Activated CD8-positive, alpha-beta memory T cell treated with anti-CD3 and anti-CD28 coated beads for 1 hour (primary cell): ENCODE measurements at regions not wholly inside any gene's neighbourhood (a gene's known extent, or its start where the extent isn't known, plus 50 kb on each side); places are given as distances from the start of the nearest gene placed in this dataset.

Experiments
- DNase-seq, 2 donors: peaks; one replicate each; pipeline ENCODE4 v3.0.0-alpha.2; 2020; ENCODE audit warnings: low read depth in 1 of 2; ENCODE audit errors: extremely low read depth in 1 of 2

DNA sequence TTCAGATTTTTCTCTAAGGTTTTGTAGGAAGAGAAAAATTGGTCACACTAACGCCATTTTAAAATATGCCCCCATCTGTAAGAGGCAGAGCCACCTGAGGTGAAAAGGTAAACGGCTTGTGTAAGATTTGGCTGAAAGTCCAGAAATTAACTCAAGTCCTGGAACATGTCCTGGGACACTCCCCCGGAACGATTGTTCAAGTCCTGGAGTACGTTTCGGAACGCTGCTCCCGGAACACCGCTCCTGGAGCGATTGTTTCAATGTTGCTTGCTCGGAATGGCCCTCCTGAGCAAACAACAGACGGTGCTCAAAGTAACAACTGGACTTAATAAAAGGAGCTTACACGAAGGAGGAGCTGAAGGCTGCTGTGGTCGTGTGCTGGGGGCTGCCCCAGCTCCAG is 796.5 kb upstream of the SLIT2 start:
- no peak for DNase-seq

DNA sequence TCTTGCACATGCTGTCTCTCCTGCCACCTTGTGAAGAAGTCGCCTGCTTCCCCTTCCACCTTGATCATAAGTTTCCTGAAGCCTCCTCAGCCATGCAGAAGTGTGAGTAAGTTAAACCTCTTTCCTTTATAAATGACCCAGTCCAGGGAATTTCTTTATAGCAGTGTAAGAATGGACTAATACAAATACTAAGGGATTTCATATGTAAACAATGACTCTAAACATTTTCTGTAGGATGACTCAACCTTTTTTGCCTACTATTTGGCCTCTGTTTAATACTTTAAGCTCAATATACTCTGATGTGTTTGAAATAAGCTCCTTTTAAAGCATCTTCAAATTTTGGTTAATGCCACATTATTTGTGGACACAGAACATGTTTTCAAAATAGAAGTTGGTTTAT is 813.5 kb upstream of the SLIT2 start:
- DNase-seq = no peak

DNA sequence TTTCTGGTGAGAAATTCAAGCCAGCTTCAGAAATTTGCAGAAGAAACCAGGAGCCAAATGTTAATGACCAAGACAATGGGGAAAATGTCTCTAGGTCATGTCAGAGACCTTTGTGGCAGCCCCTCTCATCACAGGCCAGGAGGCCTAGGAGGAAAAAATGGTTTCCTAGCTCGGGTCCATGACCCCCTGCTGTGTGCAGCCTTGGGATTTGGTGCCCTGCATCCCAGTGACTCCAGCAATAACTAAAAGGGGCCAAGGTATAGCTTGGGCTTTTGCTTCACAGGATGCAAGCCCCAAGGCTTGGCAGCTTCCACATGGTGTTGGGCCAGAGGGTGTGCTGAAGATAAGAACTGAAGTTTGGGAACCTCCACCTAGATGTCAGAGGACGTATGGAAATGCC is 814.7 kb upstream of the SLIT2 start:
- DNase-seq = no peak

DNA sequence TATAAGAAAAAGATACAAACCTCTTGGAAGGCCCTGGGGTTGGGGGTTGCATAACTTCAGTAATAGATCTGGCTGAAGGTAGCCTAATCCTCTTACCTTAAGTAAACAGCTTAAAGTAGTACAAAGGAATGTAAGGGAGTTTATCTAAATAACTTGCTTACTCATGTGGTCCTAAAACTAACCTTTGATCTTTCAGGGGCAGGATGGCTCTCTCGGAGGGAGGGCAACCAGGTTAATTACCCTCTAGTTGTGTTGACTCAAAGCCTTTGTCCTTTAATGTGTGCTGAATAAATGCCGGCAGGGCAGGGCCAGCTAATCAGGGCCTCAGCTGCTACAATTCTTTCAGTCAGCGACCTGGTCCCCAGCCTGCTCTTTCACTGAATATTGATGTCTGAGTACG is 822.0 kb upstream of the SLIT2 start:
- DNase-seq = no peak

GRCh38 chr4:19425146-19425545 is 826.6 kb upstream of the SLIT2 start:
- no peak for DNase-seq

GRCh38 chr4:19417256-19417655 is 834.4 kb upstream of the SLIT2 start:
- no peak for DNase-seq

DNA sequence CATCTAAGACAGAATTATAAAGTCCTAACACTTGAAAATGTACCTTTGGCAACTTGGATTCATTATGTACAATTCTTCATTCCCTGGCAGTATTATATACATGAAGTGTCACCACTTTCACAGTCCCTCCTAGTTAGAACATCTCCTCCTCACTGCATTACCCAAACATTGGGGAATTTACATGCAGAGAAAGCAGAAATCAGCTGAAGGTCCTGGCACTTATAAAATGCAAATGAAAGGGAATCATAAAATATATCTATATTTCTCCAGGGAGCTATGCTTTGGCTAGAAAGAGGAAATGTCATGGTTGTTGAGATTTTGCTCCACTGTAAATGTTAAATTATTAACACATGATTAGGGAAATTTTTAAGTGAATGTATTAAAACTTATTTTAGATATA is 835.6 kb upstream of the SLIT2 start:
- DNase-seq = no peak

DNA sequence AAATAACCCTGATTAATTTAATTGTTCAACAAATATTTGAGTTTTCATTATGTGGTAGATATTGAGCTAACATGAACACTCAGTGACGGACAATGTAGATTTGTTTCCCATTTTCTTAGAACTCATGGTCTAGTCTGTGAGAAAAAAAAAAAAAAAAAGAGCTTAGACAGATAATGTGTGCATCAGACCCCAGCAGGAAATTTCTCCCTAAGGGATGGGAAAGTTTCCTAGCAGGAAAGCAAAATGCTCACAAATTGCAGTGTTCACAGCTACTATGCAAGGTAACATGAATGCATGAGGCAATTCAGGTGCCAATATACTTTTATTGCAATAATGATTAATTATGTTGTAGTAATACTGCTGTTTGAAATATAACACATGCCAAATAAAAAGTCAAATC is 843.2 kb upstream of the SLIT2 start:
- no peak for DNase-seq

DNA sequence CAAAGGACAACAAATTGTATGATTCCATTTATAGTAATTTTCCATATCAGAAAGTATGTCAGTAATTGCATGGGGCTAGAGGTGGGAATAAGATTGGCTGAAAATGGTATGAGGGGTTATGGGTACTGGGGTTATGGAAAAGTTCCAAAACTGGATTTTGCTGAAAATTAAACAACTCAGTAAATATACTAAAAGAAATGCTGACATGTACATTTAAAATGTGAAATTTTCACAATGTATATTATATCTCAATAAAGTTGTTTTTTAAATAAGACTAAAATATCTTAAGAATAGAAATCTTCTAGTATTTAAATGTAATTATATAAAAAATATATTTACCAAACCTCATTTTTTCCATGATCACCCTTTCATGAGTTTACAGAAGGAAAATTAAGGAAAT is 844.9 kb upstream of the SLIT2 start:
- no peak for DNase-seq

DNA sequence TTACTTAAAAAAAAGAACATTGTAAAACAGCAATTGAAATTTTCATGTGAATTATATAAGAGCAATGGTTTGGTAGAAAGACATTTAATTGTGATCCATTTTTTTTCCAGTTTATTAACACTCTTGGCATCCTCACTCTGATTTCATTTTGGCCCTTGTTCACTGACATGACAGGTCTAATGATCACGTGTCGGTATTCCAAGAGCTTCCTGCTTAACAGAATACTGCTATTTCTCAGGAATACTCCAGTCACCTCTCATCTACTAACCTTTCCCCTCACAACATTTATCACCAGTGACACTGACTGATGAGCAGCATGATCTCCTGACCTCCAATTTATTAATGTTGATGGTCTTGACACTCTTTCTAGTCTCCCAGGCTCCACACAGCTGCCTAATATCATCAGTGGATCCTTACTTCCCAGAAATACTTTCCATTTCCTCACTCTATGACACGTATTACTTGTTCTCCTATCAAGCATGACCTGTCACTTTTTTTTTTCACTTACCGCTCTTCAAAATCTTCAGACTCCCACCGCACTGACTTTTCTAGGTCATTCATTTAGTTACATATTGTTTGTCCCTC is 847.8 kb upstream of the SLIT2 start:
- no peak for DNase-seq

DNA sequence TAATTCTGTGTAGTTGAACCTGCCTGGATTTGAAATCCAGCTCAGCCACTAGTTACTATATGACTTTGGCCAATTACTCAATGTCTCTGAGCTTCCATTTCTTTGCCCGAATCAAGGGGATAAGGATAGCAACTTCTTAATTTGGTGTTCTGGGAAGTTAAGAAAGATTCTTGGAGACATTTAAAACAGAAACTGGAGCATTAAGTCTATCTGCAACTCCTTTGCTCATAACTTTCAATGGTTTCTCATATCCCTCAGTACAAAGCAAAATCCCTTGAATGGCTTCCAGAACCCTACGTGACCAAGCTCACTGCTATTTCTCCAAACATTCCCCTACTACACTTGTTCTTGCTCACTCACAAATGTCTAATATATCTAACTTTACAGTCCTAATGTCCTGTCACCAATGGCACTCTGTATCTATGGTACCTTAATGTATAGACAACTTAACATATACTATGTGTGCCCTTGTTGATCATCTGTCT is 849.1 kb upstream of the SLIT2 start:
- no peak for DNase-seq

DNA sequence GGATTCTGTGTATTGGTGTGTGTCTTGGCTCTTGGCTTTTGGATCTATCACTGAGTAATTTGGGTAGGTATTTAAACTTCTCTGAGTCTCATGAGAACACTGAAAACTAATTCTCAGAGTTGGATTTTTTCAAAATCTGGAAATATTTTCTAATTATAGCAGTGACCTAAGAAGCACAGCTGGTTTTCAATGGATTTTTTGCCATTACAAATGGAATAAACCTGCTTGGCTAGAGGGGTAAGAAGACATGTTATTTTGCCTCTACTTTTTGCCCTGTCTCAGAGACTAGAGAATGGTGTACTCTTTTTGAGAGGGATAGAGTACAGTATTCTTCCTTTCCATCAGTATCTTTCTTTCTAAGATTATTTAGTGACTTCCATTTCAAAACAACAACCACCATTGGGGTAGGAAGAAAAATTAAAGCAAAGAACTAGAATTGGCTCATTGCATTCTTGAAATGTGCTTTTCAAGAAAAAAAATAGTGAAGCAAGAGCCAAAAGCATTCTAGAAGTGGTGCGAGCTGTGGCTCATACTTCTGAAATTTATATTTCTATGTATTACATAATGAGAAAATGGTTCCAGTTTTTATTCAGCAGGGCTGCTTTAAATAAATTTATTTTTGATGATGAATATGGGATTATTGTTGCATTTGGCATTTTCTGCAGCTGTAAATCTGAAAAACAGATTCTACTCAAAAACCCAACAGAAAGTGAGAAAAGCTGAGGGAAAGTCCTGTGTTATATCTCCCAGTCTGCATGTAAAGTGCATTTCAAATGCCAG is 850.2 kb upstream of the SLIT2 start:
- no peak for DNase-seq

DNA sequence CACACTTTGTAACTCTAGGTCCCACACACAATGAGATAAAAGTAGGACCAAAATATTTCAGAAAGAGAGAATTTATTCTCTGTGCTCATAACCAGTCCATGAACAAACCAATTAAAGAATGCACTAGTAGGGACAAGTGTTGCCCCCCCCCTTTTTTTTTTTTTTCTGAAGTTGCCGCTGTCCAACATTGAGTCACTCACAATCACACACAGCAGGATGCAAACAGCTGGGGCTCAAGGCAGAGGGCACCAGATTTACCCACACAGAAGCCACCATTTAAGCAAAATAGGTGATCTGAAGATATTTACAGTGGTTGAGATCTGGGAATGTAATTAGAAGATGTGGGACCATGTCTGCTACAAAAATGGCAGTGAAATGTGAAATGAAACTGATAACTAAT is 850.9 kb upstream of the SLIT2 start:
- DNase-seq = no peak

GRCh38 chr4:19399001-19399400 is 852.7 kb upstream of the SLIT2 start:
- DNase-seq = no peak

- no peak for DNase-seq
These were observed 864.9 kb upstream of the SLIT2 start for GRCh38 chr4:19386786-19387185.

- no peak for DNase-seq
These were observed 868.5 kb upstream of the SLIT2 start for GRCh38 chr4:19382993-19383756.

DNA sequence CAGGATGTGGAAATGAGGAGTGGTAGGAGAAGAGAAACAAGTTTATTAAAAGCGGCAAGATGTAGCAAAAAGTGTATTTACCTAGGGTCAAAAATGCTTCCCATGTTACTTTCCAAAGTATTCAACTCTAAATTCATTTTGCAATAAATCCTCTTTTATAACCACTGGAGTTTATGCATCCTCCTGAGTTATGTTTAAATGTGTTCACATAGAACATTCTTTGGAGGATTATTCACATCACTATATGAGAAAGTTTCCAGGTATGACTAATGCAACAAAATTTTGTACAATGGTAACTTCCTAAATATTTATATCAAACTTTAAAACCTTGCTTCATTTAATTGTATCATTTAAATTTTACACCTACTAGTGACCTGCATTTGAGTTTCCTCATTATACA is 870.6 kb upstream of the SLIT2 start:
- no peak for DNase-seq

DNA sequence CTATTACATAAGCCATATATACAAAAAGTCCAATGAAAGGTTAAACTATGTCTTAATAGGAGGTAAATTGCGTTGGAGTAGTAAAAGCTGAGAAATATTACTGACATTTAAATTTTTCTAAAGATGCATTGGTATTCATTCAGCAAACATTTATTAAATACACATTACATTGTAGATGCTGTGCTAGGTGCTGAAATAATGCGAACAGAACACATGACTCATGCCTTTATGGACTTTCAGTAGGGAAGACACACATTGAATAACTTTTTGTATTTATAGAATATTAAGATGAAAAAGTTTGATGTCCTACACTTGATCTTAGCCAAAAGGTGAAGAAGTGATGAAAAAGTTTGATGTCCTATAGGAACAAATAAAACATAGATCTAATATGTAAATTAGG is 871.1 kb upstream of the SLIT2 start:
- DNase-seq = no peak

DNA sequence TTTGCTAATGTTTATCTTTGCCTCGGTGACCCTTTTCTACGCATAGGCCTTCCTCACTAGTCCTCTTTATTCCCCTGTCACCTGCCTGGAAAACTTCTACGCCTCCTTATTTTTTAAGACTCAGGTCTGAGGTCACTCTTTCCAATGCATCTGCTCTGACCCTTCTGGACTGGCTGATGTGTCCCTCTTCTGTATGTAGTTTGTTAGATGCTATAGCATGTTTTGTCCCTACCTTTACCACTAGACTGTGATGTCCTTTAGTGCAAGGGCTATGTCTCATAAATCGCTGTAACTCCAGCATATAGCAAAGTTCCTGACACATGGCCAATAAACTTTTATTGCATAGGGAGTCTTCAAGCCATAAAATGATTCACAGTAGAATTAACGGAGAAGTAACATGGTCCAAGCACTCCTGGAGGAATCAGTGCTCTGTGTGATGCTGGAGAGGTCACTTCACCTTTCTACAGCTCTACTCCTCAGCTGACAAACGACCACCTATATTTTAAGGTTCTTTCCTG is 872.5 kb upstream of the SLIT2 start:
- DNase-seq = no peak

DNA sequence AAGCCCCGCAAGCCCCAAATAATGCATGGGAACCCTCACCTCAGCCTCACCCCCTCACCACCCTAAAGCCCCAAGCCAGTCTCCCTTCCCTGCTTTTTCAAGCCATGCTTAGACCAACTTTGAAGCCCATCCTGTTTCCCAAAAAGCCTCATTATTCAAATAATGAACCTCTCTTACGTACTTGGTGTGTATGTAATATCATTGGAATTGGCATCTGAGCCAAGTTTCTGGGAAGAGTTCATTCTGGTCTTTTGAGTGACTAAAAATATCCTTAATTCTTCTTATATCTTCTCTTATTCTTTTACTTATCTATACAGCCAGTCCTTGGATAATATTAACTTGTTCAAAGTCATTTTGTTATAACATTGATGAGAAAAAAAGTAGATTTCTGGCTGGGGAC is 875.8 kb upstream of the SLIT2 start:
- DNase-seq = no peak

DNA sequence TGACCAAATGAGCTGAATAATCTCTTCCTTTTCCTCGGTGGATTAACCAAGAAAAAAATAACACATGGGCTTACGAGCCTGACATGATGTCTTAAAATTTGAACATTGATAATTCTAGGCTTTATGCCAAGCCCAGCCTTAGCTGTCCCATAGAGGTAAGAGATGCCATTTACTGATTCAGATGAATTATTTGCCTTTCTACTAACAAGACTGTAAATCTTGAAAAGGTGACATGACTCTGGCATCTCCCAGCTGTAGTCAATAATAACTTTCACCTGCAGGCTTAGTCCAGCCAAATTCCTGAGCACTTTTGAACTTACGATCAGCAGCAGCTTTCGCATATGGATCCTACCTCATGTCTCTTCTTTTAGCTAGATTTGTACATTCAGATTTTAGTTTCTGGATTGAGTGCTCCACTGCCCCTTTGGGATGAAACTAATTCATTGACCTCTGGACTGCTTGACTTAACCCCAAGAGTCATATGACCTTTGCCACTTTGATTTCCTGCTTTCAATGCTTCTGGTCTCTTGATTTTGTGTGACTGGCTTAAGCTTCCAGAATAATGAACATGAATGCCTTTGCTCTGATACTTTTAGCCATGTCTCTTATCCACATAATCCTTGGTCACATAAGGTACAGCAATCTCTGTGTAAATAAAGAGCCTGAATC is 876.4 kb upstream of the SLIT2 start:
- no peak for DNase-seq
